ENCODE measurements at regions not wholly inside any gene's neighbourhood (a gene's known extent, or its start where the extent isn't known, plus 50 kb on each side); places are given as distances from the start of the nearest gene placed in this dataset.

DNA sequence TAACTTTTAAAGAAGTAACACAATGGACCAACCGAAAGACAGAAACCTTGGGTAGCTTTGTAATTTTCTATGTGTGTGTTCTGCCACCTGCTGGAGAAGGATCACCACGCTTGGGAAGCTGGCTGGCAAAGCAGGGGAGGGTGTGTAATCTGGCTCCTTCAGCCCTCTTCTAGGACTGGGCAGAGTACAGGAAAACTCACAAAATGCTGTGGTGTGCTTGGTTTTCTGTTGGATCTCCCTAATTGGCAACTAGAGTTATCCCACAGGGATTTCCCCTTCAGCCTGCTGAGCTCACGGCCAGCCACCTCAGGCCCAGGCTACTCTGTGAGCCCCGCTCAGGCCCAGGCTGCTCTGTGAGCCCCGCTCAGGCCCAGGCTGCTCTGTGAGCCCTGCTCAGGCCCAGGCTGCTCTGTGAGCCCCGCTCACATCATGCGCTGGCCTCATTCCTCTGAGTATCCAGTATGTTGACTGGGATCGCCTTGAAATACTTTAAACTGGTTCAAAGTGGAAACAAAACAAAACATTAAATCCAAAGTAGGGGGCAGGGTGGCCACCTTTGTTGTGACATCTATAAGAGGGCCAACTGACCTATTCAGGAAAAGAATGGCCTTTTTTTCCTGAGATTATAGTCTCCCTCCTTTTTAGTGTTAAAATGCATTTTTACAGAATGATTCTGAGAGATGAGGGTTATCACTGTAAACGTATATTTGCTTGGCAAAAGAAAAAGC, 52.0 kb upstream of the RNU6-8 start:
- peak; percentile 70 for DNase-seq (ENCODE audit: low spot score)

DNA sequence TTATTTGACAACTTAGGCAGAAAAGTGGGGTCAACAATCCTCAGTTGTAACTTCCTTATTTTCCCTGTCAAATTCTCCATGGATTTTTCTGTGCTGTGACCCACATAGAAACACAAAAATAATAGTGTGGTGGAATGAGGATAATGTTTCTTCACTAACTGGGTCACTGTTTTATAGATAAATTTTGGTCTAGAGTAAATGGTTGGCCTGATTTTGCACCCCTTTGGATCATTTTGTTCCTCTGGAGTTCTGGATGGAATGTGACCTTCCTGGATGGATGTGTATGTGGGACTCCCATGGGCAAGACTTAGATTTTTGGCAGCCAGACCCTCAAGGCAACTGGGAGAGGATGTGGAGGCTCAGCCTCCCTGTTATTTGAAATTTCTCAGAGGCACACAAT, 52.7 kb upstream of the RNU6-8 start:
- DNase-seq (ENCODE audit: low spot score): no peak

DNA sequence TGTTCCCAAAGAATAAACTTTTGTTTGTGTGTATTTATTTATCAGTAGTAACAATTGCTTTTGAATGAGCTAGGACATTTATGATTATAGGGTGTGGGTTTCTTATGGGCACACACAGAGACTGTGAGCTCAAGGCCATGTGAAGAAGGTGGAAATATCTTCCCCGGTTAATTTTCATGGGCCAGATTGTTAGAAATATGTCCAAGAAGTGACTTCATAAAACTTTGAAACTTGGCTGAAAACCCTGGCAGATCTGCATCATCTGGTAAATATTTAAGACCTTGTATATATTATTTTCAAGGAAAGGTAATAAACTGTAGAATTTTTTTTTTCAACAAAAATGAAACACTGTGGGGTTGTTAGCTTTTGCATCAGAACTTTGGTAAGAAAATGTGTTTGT, 53.5 kb upstream of the RNU6-8 start:
- DNase-seq (ENCODE audit: low spot score): no peak

DNA sequence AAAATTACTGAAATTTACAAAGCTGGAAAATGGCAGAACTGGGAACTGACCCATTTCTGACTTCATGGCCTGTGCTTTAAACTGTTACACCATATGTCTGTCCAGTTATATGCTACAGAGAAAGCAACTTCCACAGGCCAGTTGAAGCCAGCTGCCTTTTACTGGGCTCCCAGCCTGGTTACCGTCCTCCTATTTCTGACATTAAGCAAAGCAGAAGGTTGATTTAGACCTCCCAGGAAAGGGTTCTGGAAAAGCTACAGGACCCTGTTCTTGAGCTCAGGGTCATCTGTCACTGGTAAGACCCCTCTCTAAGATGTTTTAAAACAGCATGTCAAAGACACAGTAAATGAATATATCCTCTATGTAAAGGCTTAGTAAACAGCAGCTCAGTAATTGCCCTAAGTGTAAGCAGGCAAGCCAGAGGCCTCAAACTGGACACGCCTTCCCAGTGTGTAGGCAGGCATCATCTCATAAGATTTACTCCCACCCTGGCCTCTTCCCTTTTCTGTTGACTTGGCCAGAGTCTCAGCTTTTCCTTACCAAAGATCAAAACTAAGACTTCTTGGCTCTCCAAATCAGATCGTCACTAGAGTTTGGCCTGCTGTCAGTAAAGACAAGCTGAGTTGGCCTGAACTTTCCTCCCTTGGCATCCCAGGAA, 55.4 kb upstream of the RNU6-8 start:
- DNase-seq (ENCODE audit: low spot score): no peak

DNA sequence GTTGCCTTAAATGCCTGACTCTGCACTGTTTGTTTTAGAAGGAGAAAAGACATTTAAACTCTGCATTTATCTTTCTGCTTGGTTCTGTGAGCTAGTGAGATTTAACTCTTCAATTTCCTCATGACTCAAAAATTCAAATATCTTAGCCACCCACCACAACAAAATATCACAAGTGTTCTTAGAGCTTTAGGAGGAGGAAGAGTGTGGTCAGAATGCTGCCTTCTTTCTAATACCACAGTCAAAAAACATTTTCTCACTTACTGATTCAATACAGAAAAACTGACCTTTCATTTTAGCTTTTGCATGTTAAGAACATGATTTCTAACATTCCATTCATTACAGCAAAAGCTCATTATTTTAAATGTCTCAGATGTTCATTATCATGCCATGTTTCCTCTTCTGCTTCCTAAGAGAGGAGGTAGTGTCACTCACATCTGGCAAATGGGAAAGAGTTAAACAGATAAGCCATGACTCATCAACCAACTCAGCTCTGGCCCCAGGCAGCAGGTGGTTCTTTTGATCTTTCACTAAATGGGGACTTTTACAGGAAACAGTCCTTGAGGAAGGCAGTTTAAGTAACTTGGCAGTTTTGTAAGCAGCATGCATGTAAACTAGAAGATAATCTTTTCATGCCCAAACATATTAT, 56.4 kb upstream of the RNU6-8 start:
- DNase-seq (ENCODE audit: low spot score): no peak

DNA sequence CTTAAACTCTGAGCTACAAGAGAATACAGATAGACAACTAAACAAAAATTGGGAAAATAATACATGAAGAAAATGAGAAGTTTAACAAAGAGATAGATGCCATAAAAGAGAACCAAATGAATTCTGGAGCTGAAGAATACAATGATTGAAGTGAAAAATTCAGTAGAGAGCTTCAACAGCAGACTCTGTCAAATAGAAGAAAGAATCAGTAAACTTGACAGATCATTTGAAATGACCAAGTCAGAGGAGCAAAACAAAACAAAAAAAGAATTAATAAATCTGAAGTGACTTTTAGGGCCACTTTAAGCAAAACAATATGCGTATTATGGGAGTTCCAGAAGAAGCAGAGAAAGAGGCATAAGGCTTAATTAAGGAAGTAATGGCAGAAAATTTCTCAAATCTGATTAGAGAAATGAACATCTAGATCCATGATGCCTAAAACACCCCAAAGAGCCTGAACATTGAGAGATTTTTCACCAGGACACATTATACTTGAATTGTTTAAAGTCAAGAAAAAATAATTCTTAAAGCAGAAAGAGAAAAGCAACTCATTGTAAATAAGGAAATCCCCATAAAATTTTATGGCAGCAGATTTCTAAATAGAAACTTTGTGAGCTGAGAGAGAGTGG, 61.0 kb upstream of the RNU6-8 start:
- DNase-seq (ENCODE audit: low spot score): no peak

DNA sequence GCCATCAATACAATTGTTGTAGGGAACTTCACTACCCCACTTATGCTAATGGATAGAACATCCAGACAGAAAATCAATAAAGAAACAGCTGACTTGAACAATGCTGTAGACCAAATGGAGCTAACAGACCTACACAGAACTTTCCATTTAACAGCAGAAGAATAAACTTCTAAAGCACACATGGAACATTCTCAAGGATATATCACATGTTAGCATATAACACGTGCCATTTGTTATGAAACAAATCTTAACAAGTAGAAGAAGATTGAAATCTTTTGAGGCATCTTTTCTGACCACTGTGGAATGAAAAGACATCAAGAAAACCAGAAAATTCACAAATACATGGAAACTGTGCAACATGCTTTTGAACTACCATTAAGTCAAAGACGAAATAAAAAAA, 62.5 kb upstream of the RNU6-8 start:
- no peak for DNase-seq (ENCODE audit: low spot score)

DNA sequence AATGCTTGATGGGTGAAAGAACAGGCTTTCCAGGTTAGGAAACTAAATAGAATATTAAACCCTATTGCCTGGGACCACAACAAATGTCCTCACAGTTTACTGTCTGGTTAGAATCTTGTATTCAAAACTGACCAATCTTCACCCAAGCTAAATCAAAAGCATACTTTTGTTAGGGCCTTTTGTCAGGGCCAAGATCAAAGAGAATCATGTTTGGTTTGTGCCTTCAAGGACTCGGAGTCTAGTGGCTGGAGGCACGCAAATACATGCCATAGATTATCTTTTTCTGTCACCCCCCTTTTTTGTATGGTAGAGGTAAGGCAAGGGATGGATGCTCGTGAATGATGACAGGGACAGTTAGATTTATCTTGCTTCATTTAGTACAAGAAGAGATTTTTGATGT, 51.1 kb upstream of the AKAP6 start:
- no peak for DNase-seq (ENCODE audit: low spot score)

All from cerebellar cortex (tissue), 1 donor.